Muscle of back (tissue), 3 donors: ENCODE measurements at regions not wholly inside any gene's neighbourhood (a gene's known extent, or its start where the extent isn't known, plus 50 kb on each side); places are given as distances from the start of the nearest gene placed in this dataset.
A peak's percentile ranks its signal among the peaks of the same experiment; 100 is the strongest.

ENCODE experiments used
- DNase-seq, 3 donors: peaks; one replicate each; pipeline versions ENCODE4 v3.0.0 to v3.0.0-alpha.2; 2013

GRCh38 chr1:72419229-72419628 is 136.9 kb upstream of the NEGR1 start:
- DNase-seq: no peak

- peak in 1 of 3 donors; percentile 21 for DNase-seq
These were observed 129.9 kb upstream of the NEGR1 start for GRCh38 chr1:72412286-72412685.

GRCh38 chr1:72399807-72400206 is 117.5 kb upstream of the NEGR1 start:
- DNase-seq: no peak

GRCh38 chr1:72397786-72398185 is 115.4 kb upstream of the NEGR1 start:
- DNase-seq: peak; percentile 3 to 28 (median 8)

GRCh38 chr1:72394457-72394856 is 112.1 kb upstream of the NEGR1 start:
- DNase-seq: no peak

GRCh38 chr1:72379072-72379471 is 96.7 kb upstream of the NEGR1 start:
- no peak for DNase-seq

- peak; percentile 37 to 59 (median 41) for DNase-seq
These were observed 92.9 kb upstream of the NEGR1 start for GRCh38 chr1:72375226-72375625.

- DNase-seq: peak in 1 of 3 donors; percentile 2
These were observed 89.1 kb upstream of the NEGR1 start for GRCh38 chr1:72371259-72372035.

GRCh38 chr1:72370836-72371235 is 88.5 kb upstream of the NEGR1 start:
- peak; percentile 2 to 51 (median 8) for DNase-seq

- DNase-seq: no peak
These were observed 86.9 kb upstream of the NEGR1 start for GRCh38 chr1:72369069-72369757.

- no peak for DNase-seq
These were observed 84.1 kb upstream of the NEGR1 start for GRCh38 chr1:72366466-72366865.

GRCh38 chr1:72365693-72366092 is 83.4 kb upstream of the NEGR1 start:
- no peak for DNase-seq

GRCh38 chr1:72362538-72362937 is 80.2 kb upstream of the NEGR1 start:
- DNase-seq: no peak

GRCh38 chr1:72357411-72357810 is 75.1 kb upstream of the NEGR1 start:
- no peak for DNase-seq

- DNase-seq: no peak
These were observed 73.6 kb upstream of the NEGR1 start for GRCh38 chr1:72355899-72356298.

- no peak for DNase-seq
These were observed 59.3 kb upstream of the NEGR1 start for GRCh38 chr1:72341661-72342060.

- no peak for DNase-seq
These were observed 54.4 kb upstream of the NEGR1 start for GRCh38 chr1:72336776-72337175.
